Stimulated activated effector memory CD8-positive, alpha-beta T cell treated with anti-CD3 and anti-CD28 coated beads, Interleukin-12 subunit alpha, Interleukin-12 subunit beta, amount 100 ng/mL, for 72 hours (primary cell): ENCODE measurements at regions not wholly inside any gene's neighbourhood (a gene's known extent, or its start where the extent isn't known, plus 50 kb on each side); places are given as distances from the start of the nearest gene placed in this dataset.
A peak's percentile ranks its signal among the peaks of the same experiment; 100 is the strongest.
"Not testable (repeated sequence)": the region's sequence is repeated elsewhere in the genome, so short reads cannot be mapped to it uniquely, and the experiment has no call there.

Experiments used
- ATAC-seq: fragments of 150-1000 bp; cut with Tn5 transposase; 2 replicates; pipeline ENCODE4 v1.10.0; 2021
- DNase-seq, 2 donors: peaks; one replicate each; pipeline ENCODE4 v3.0.0; 2021 to 2022; ENCODE audit warnings: low spot score in 2 of 2
- H3K27ac Mint-ChIP-seq: one replicate; pipeline ENCODE4 v1.8.0; 2022; ENCODE audit warnings: mild to moderate bottlenecking, mixed read lengths
- H3K36me3 Mint-ChIP-seq: one replicate; pipeline ENCODE4 v1.8.0; 2022; ENCODE audit warnings: mild to moderate bottlenecking, mixed read lengths
- H3K4me1 Mint-ChIP-seq: one replicate; pipeline ENCODE4 v1.8.0; 2022; ENCODE audit warnings: mixed read lengths
- H3K4me3 Mint-ChIP-seq: one replicate; pipeline ENCODE4 v1.8.0; 2022; ENCODE audit warnings: mild to moderate bottlenecking, mixed read lengths
- H3K9me3 Mint-ChIP-seq: one replicate; pipeline ENCODE4 v1.8.0; 2022; ENCODE audit warnings: mixed read lengths

GRCh38 chr5:155689406-155689805 lies 637.6 kb upstream of the SGCD start:
- Mint-ChIP-seq H3K4me3 (no peak overlapping the region), H3K36me3 (no peaks in the 10 kb centered on the region), H3K9me3 (no peaks in the 10 kb centered on the region), H3K27ac (no peak overlapping the region), H3K4me1 (no peaks in the 10 kb centered on the region)
- no peak for DNase-seq
- ATAC-seq = no peak

GRCh38 chr5:155696362-155696761 lies 630.6 kb upstream of the SGCD start:
- Mint-ChIP-seq H3K27ac (no peak overlapping the region), H3K4me3 (no peak overlapping the region), H3K4me1 (no peaks in the 10 kb centered on the region), H3K9me3 (no peaks in the 10 kb centered on the region), H3K36me3 (no peaks in the 10 kb centered on the region)
- no peak for ATAC-seq
- DNase-seq = no peak

GRCh38 chr5:155697236-155697635 lies 629.7 kb upstream of the SGCD start:
- H3K4me3 Mint-ChIP-seq = no peak overlapping the region
- no peak overlapping the region for H3K27ac Mint-ChIP-seq
- no peaks in the 10 kb centered on the region for H3K36me3 Mint-ChIP-seq
- ATAC-seq (no peak), DNase-seq (no peak)
- no peaks in the 10 kb centered on the region for H3K9me3 Mint-ChIP-seq
- H3K4me1 Mint-ChIP-seq = no peaks in the 10 kb centered on the region

- no peaks in the 10 kb centered on the region for H3K36me3 Mint-ChIP-seq
- H3K4me3 Mint-ChIP-seq = no peak overlapping the region
- H3K4me1 Mint-ChIP-seq = no peaks in the 10 kb centered on the region
- H3K27ac Mint-ChIP-seq = no peak overlapping the region
- no peak for DNase-seq
- H3K9me3 Mint-ChIP-seq = no peaks in the 10 kb centered on the region
- no peak for ATAC-seq
These were observed 627.6 kb upstream of the SGCD start for GRCh38 chr5:155699385-155699784.

- Mint-ChIP-seq H3K4me3 (no peak overlapping the region), H3K9me3 (no peaks in the 10 kb centered on the region), H3K4me1 (no peaks in the 10 kb centered on the region), H3K36me3 (no peaks in the 10 kb centered on the region), H3K27ac (no peak overlapping the region)
- ATAC-seq (peak; percentile 38), DNase-seq (no peak)
These were observed 626.6 kb upstream of the SGCD start for GRCh38 chr5:155700333-155700732.

GRCh38 chr5:155711882-155712281 lies 615.1 kb upstream of the SGCD start:
- no peak for DNase-seq
- H3K36me3 Mint-ChIP-seq = no peaks in the 10 kb centered on the region
- no peak overlapping the region for H3K4me3 Mint-ChIP-seq

GRCh38 chr5:155714435-155714834 lies 612.5 kb upstream of the SGCD start:
- not testable (repeated sequence) for H3K9me3 Mint-ChIP-seq, H3K36me3 Mint-ChIP-seq, H3K4me1 Mint-ChIP-seq, H3K4me3 Mint-ChIP-seq, DNase-seq, H3K27ac Mint-ChIP-seq, ATAC-seq

More at GRCh38 chr5:155711882-155712281, 615.1 kb upstream of the SGCD start:
- Mint-ChIP-seq H3K4me1 (peaks cover 6% of the 10 kb centered on the region), H3K9me3 (no peaks in the 10 kb centered on the region), H3K27ac (no peak overlapping the region)
- ATAC-seq = no peak

- no peak for DNase-seq
- peaks cover 6% of the 10 kb centered on the region for H3K4me1 Mint-ChIP-seq
These were observed 600.7 kb upstream of the SGCD start for GRCh38 chr5:155726267-155726666.

GRCh38 chr5:155727512-155728145 lies 599.3 kb upstream of the SGCD start:
- Mint-ChIP-seq H3K9me3 (peaks cover 5% of the 10 kb centered on the region), H3K4me3 (peak overlapping the region; percentile 60), H3K4me1 (peaks cover 6% of the 10 kb centered on the region), H3K36me3 (no peaks in the 10 kb centered on the region), H3K27ac (no peak overlapping the region)
- ATAC-seq (no peak), DNase-seq (no peak)

More at GRCh38 chr5:155726267-155726666, 600.7 kb upstream of the SGCD start:
- Mint-ChIP-seq H3K27ac (no peak overlapping the region), H3K4me3 (no peak overlapping the region), H3K36me3 (no peaks in the 10 kb centered on the region), H3K9me3 (peaks cover 5% of the 10 kb centered on the region)
- no peak for ATAC-seq

GRCh38 chr5:155728146-155728856 lies 598.7 kb upstream of the SGCD start:
- Mint-ChIP-seq H3K4me3 (peak overlapping the region; percentile 60), H3K36me3 (no peaks in the 10 kb centered on the region), H3K4me1 (peaks cover 6% of the 10 kb centered on the region), H3K9me3 (peaks cover 5% of the 10 kb centered on the region), H3K27ac (no peak overlapping the region)
- ATAC-seq (peak; percentile 71), DNase-seq (peak in 1 of 2 donors; percentile 48)

- Mint-ChIP-seq H3K27ac (no peak overlapping the region), H3K36me3 (no peaks in the 10 kb centered on the region), H3K9me3 (peaks cover 5% of the 10 kb centered on the region), H3K4me3 (peak overlapping the region; percentile 60), H3K4me1 (peaks cover 6% of the 10 kb centered on the region)
- ATAC-seq = peak; percentile 60
- DNase-seq = peak in 1 of 2 donors; percentile 47
These were observed 597.9 kb upstream of the SGCD start for GRCh38 chr5:155728857-155729683.

GRCh38 chr5:155729684-155730059 lies 597.3 kb upstream of the SGCD start:
- DNase-seq (no peak), ATAC-seq (no peak)
- Mint-ChIP-seq H3K9me3 (peaks cover 5% of the 10 kb centered on the region), H3K36me3 (no peaks in the 10 kb centered on the region), H3K4me3 (peak overlapping the region; percentile 60), H3K4me1 (peaks cover 6% of the 10 kb centered on the region), H3K27ac (no peak overlapping the region)

GRCh38 chr5:155732587-155733376 lies 594.2 kb upstream of the SGCD start:
- Mint-ChIP-seq H3K27ac (no peak overlapping the region), H3K4me3 (no peak overlapping the region), H3K9me3 (no peaks in the 10 kb centered on the region), H3K4me1 (peaks cover 6% of the 10 kb centered on the region), H3K36me3 (no peaks in the 10 kb centered on the region)
- ATAC-seq (no peak), DNase-seq (no peak)

GRCh38 chr5:155733935-155734334 lies 593.0 kb upstream of the SGCD start:
- Mint-ChIP-seq H3K9me3 (no peaks in the 10 kb centered on the region), H3K36me3 (no peaks in the 10 kb centered on the region), H3K27ac (no peak overlapping the region), H3K4me3 (no peak overlapping the region), H3K4me1 (peaks cover 6% of the 10 kb centered on the region)
- ATAC-seq = no peak
- DNase-seq = no peak

- DNase-seq (no peak), ATAC-seq (no peak)
- no peaks in the 10 kb centered on the region for H3K36me3 Mint-ChIP-seq
These were observed 591.6 kb upstream of the SGCD start for GRCh38 chr5:155735388-155735787.

More at GRCh38 chr5:155735388-155735787, 591.6 kb upstream of the SGCD start:
- Mint-ChIP-seq H3K9me3 (no peaks in the 10 kb centered on the region), H3K4me1 (peaks cover 6% of the 10 kb centered on the region), H3K4me3 (no peak overlapping the region), H3K27ac (no peak overlapping the region)
